Karpas-422 (cell line): ENCODE measurements at regions not wholly inside any gene's neighbourhood (a gene's known extent, or its start where the extent isn't known, plus 50 kb on each side); places are given as distances from the start of the nearest gene placed in this dataset.

Experiments used
- DNase-seq: peaks from one replicate; pipeline ENCODE4 v3.0.0-alpha.2; 2015
- H2AFZ ChIP-seq: fragments of 200-600 bp; sonication (generic); 2 replicates; pipeline ENCODE4 v1.6.1; 2014; ENCODE audit warnings: antibody characterized with exemption, low read length, mixed read lengths
- H3K27ac ChIP-seq: fragments of 200-600 bp; sonication (generic); 2 replicates; pipeline ENCODE4 v1.5.1; 2014; ENCODE audit warnings: mild to moderate bottlenecking, low read length, moderate library complexity
- H3K27me3 ChIP-seq: fragments of 200-600 bp; sonication (generic); 2 replicates; pipeline ENCODE4 v1.6.1; 2014; ENCODE audit warnings: low read length, mixed read lengths
- H3K36me3 ChIP-seq: fragments of 200-600 bp; sonication (generic); 2 replicates; pipeline ENCODE4 v1.6.1; 2014; ENCODE audit warnings: low read length, mixed read lengths; ENCODE audit not compliant: insufficient read depth
- H3K4me1 ChIP-seq: fragments of 200-600 bp; sonication (generic); 2 replicates; pipeline ENCODE4 v1.6.1; 2014; ENCODE audit warnings: mild to moderate bottlenecking, low read length, mixed read lengths
- H3K4me2 ChIP-seq: fragments of 200-600 bp; sonication (generic); 2 replicates; pipeline ENCODE4 v1.6.1; 2014; ENCODE audit warnings: low read length, low read depth, mild to moderate bottlenecking; ENCODE audit not compliant: poor library complexity, severe bottlenecking
- H3K4me3 ChIP-seq: fragments of 200-600 bp; sonication (generic); 2 replicates; pipeline ENCODE4 v1.5.1; 2014; ENCODE audit warnings: mild to moderate bottlenecking, antibody characterized with exemption, low read length, mixed read lengths
- H3K79me2 ChIP-seq: fragments of 200-600 bp; sonication (generic); 2 replicates; pipeline ENCODE4 v1.6.1; 2014; ENCODE audit warnings: mild to moderate bottlenecking, low read length, mixed read lengths
- H3K9ac ChIP-seq: fragments of 200-600 bp; sonication (generic); 2 replicates; pipeline ENCODE4 v1.6.0; 2014; ENCODE audit warnings: low read length
- H3K9me2 ChIP-seq: fragments of 200-600 bp; sonication (generic), shearing (Covaris generic); replicated peaks from 2 replicates; pipeline ENCODE4 v1.6.0; 2014; ENCODE audit warnings: mild to moderate bottlenecking, low read length, moderate library complexity; ENCODE audit not compliant: insufficient read depth
- H3K9me3 ChIP-seq: fragments of 300-700, 200-600 bp; sonication (generic); 2 replicates; pipeline ENCODE4 v1.6.1; 2014; ENCODE audit warnings: low read length, mixed read lengths
- H4K20me1 ChIP-seq: fragments of 200-600 bp; sonication (generic); 2 replicates; pipeline ENCODE4 v1.6.1; 2014; ENCODE audit warnings: mild to moderate bottlenecking, antibody characterized with exemption, low read length, low read depth; ENCODE audit not compliant: insufficient read depth

DNA sequence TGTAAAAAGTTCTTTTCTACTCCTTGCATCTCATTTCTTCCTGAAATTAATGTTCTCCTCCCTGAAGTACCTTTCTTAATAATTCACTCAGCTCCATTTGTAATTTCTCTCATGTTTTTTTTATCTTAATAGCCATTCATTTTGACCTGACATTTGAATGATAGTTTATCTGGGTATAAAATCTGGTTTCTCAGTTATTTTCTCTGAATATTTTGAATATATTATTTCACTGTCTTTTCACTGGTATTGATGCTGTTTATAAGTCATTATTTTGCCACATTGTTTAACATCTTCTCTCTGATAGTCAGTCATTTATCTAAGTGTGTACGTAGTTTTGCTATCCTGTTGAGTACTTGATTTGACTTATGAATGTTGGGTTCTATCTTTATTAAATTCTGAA, 68.8 kb upstream of the ARHGAP18 start:
- Histone ChIP-seq H3K79me2 (no peaks in the 10 kb centered on the region), H3K4me3 (no peak overlapping the region), H3K27me3 (no peaks in the 10 kb centered on the region), H3K27ac (no peak overlapping the region), H3K4me2 (no peak overlapping the region), H3K36me3 (no peaks in the 10 kb centered on the region), H2AFZ (no peak overlapping the region), H3K4me1 (no peaks in the 10 kb centered on the region; the same call in 1 of the 2 replicates), H3K9me3 (0 out of 2 replicates have a peak, but pooled peaks cover 3% of the 10 kb centered on the region), H4K20me1 (no peaks in the 10 kb centered on the region), H3K9me2 (no peaks in the 10 kb centered on the region), H3K9ac (no peak overlapping the region)
- DNase-seq: no peak

DNA sequence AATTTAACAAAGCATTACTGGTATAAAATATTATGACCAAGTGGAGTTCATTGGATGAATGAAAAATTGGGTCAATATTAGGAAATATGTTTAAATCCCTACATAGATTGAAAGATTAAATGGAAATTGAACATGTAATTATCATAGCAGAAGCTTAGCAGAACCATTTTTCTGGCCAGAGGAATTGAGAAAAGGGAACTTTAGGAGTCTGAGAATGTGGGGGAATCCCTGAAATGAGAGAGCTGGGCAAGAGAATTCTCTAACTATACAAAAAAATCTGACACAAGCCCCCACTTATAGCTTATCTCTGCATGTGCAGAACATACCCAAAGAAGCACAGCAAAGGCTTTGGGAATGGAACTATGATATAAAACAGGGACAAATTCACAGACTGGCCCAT, 67.4 kb upstream of the ARHGAP18 start:
- Histone ChIP-seq H4K20me1 (no peaks in the 10 kb centered on the region), H3K79me2 (no peaks in the 10 kb centered on the region), H3K27me3 (no peaks in the 10 kb centered on the region), H2AFZ (no peak overlapping the region), H3K9me3 (0 out of 2 replicates have a peak, but pooled peaks cover 3% of the 10 kb centered on the region), H3K4me3 (no peak overlapping the region), H3K9ac (no peak overlapping the region), H3K4me2 (no peak overlapping the region), H3K9me2 (no peaks in the 10 kb centered on the region), H3K4me1 (no peaks in the 10 kb centered on the region; the same call in 1 of the 2 replicates), H3K36me3 (no peaks in the 10 kb centered on the region), H3K27ac (no peak overlapping the region)
- no peak for DNase-seq

- Histone ChIP-seq H3K36me3 (no peaks in the 10 kb centered on the region), H3K4me1 (no peaks in the 10 kb centered on the region; the same call in 1 of the 2 replicates)
Observed at GRCh38 chr6:129776542-129777330, 66.8 kb upstream of the ARHGAP18 start.

DNA sequence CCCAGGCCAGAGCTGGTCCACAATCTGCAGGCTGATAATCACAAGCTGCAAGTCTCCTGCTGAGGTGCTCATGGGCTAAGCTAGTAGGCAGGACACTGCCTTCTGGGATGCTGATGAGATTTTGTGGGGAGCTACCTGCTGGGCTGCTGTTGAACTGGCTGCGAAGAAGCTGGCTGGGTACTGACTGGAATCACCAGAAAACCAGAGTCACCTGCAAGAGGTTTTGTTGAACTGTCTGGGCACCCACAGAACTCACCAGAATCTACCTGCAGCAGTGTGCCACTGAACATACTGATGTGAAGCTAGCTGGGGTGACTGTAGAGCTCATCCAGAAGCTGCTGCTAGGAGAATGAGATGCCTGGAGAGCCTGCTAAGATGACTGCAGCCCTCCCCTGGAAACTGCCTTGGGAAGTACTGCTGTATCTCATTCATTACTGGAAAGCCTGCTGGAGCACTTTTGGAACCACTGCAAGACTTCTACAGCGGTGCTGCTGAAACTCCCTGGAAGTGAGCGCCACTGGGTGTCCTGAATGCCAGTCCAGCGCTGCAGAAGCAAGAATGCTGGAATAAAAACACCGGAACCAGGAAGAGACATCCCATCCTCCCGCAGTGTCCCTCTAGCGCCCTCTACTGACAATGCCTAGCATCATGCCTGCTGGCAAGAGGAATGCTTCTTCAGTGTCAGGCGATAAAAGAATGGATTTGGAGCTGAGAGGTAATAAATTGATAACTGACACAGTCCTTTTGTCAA, 64.9 kb upstream of the ARHGAP18 start:
- Histone ChIP-seq H3K4me1 (no peaks in the 10 kb centered on the region; the same call in 1 of the 2 replicates), H4K20me1 (no peaks in the 10 kb centered on the region), H3K36me3 (no peaks in the 10 kb centered on the region), H3K27me3 (no peaks in the 10 kb centered on the region), H3K9me2 (no peaks in the 10 kb centered on the region), H3K27ac (no peak overlapping the region), H3K4me3 (no peak overlapping the region), H3K4me2 (peak overlapping the region; percentile 31), H3K9ac (no peak overlapping the region), H3K79me2 (no peaks in the 10 kb centered on the region), H3K9me3 (0 out of 2 replicates have a peak, but pooled peaks cover 3% of the 10 kb centered on the region), H2AFZ (peak overlapping the region; percentile 96)
- DNase-seq: peak; percentile 89

More at GRCh38 chr6:129776542-129777330, 66.8 kb upstream of the ARHGAP18 start:
- no peaks in the 10 kb centered on the region for H3K79me2 ChIP-seq
- H3K9ac ChIP-seq: no peak overlapping the region
- no peak overlapping the region for H3K4me2 ChIP-seq
- 0 out of 2 replicates have a peak, but pooled peaks cover 3% of the 10 kb centered on the region for H3K9me3 ChIP-seq
- H3K27ac ChIP-seq: no peak overlapping the region
- H2AFZ ChIP-seq: no peak overlapping the region
- no peaks in the 10 kb centered on the region for H3K27me3 ChIP-seq
- no peaks in the 10 kb centered on the region for H3K9me2 ChIP-seq
- no peaks in the 10 kb centered on the region for H4K20me1 ChIP-seq
- no peak for DNase-seq
- H3K4me3 ChIP-seq: no peak overlapping the region

- Histone ChIP-seq H2AFZ (no peak overlapping the region), H3K79me2 (no peaks in the 10 kb centered on the region), H3K9ac (no peak overlapping the region), H3K4me1 (no peaks in the 10 kb centered on the region; the same call in 1 of the 2 replicates), H3K36me3 (no peaks in the 10 kb centered on the region), H3K9me2 (no peaks in the 10 kb centered on the region), H3K27me3 (no peaks in the 10 kb centered on the region), H4K20me1 (no peaks in the 10 kb centered on the region), H3K4me3 (no peak overlapping the region), H3K4me2 (no peak overlapping the region), H3K27ac (no peak overlapping the region), H3K9me3 (no peaks in the 10 kb centered on the region)
- no peak for DNase-seq
Observed at GRCh38 chr6:129773304-129773703, 63.3 kb upstream of the ARHGAP18 start.

GRCh38 chr6:129771678-129772077, 61.7 kb upstream of the ARHGAP18 start:
- Histone ChIP-seq H3K4me1 (no peaks in the 10 kb centered on the region; the same call in 1 of the 2 replicates), H3K9me3 (no peaks in the 10 kb centered on the region), H3K9ac (no peak overlapping the region), H2AFZ (no peak overlapping the region), H3K27me3 (no peaks in the 10 kb centered on the region), H3K4me2 (no peak overlapping the region), H3K79me2 (no peaks in the 10 kb centered on the region), H3K27ac (no peak overlapping the region), H3K9me2 (no peaks in the 10 kb centered on the region), H3K4me3 (no peak overlapping the region), H3K36me3 (no peaks in the 10 kb centered on the region), H4K20me1 (no peaks in the 10 kb centered on the region)
- DNase-seq: no peak

DNA sequence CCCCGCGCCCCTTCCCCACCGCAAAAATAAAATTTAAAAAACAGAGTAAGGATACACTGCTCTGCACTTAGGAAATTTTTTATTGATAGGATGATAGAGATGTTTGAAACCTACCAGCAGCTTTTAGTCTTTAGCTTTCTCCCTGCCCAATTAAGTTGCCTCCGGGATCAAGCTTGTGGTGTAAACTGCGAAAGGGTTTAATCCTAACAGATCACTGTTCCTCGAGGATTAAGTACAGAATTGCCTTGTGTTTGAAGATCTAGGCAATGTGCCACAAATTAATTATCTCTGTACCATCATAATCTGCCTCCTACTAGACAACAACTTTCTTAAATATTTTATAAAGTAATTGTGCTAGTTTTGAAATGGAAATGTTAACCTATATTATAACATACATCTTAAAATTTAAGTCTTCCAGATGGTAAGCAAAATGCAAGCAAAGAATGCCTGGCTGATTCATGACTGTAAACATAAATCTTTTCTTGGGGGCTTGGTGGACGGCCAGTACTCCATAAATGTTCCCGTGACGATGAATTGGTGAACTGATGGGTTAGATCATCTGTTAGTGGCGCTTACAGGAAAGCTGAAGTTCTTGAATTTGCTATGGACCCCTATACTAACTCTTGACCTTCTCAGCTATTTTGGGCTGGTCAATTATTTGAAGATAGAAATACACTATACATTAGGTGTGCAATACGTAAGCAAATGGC, 58.0 kb upstream of the ARHGAP18 start:
- H3K27ac ChIP-seq: no peak overlapping the region
- H3K4me2 ChIP-seq: no peak overlapping the region
- no peaks in the 10 kb centered on the region for H3K27me3 ChIP-seq
- H4K20me1 ChIP-seq: no peaks in the 10 kb centered on the region
- H2AFZ ChIP-seq: no peak overlapping the region
- no peaks in the 10 kb centered on the region for H3K9me3 ChIP-seq
- H3K9ac ChIP-seq: no peak overlapping the region
- H3K36me3 ChIP-seq: no peaks in the 10 kb centered on the region
- no peaks in the 10 kb centered on the region for H3K79me2 ChIP-seq
- H3K4me1 ChIP-seq: no peaks in the 10 kb centered on the region
- DNase-seq: no peak
- no peak overlapping the region for H3K4me3 ChIP-seq
- no peaks in the 10 kb centered on the region for H3K9me2 ChIP-seq
